GM12873 (cell line): ENCODE measurements at regions not wholly inside any gene's neighbourhood (a gene's known extent, or its start where the extent isn't known, plus 50 kb on each side); places are given as distances from the start of the nearest gene placed in this dataset.

Experiments used
- CTCF ChIP-seq: IDR thresholded peaks from 2 replicates; pipeline ENCODE4 v1.5.1; 2012; ENCODE audit warnings: low read depth, mild to moderate bottlenecking, moderate library complexity, low read length, control low read depth; ENCODE audit not compliant: insufficient read depth; ENCODE audit errors: missing control alignments

- no peak for TF ChIP-seq CTCF
These were observed 264.0 kb upstream of the SMIM21 start for GRCh38 chr18:75691483-75691882.

- no peak for TF ChIP-seq CTCF
These were observed 260.1 kb upstream of the SMIM21 start for GRCh38 chr18:75687626-75688025.

GRCh38 chr18:75683426-75683825 lies 255.9 kb upstream of the SMIM21 start:
- no peak for TF ChIP-seq CTCF

- TF ChIP-seq CTCF, result no peak
These were observed 254.1 kb upstream of the SMIM21 start for GRCh38 chr18:75681538-75682115.

- TF ChIP-seq CTCF, result no peak
These were observed 251.8 kb upstream of the SMIM21 start for GRCh38 chr18:75679331-75679730.

GRCh38 chr18:75678627-75679026 lies 251.1 kb upstream of the SMIM21 start:
- no peak for TF ChIP-seq CTCF

- TF ChIP-seq CTCF, result no peak
These were observed 250.4 kb upstream of the SMIM21 start for GRCh38 chr18:75677696-75678455.
